ENCODE measurements at regions not wholly inside any gene's neighbourhood (a gene's known extent, or its start where the extent isn't known, plus 50 kb on each side); places are given as distances from the start of the nearest gene placed in this dataset.

DNA sequence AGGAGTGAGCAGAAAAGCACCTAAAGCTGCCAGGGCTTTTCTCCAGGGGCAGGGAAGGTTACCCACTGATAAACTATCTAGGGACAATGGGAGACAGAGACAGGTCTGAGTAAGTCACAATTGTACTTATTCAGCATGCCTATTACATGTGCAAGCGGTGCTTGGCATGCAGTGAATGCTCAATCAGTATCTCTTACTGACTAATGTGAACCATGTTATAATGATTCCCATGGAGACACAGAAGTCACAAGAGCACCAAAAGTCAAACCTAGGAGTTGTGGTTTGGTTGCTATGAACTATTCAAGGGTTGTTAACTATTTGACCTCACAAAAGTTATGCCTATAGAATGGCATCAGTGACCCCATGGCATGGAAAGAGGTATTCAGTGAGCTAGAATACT, 50.0 kb upstream of the RASGRP1 start:
- no peak overlapping the region for H3K4me3 ChIP-seq (ENCODE audit: low read length)
- no peak for TF ChIP-seq ZNF274 (IDR thresholded peaks at IDR 0.05; ENCODE audit: low read depth, low read length)

DNA sequence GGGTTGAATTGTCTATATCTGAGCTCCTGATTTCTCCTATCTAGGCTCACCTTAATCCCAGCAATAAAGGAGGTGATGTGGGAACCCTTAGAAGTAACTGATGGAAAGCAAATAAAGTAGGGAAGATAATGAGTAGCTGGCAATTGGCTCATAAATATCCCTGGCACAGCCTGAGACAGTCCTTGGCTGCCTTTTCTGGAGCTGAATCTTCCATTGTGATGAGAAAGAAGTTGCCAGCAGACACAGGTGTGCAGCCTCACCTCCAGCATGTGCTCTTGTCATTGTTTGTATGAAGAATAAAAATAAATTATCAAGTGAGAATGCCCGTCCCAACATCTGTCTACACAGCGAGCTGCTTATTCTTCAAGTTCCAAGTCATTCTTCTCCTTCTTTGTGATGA, 53.2 kb upstream of the RASGRP1 start:
- H3K4me3 ChIP-seq (ENCODE audit: low read length): no peak overlapping the region
- TF ChIP-seq ZNF274 (IDR thresholded peaks at IDR 0.05; ENCODE audit: low read depth, low read length): no peak

DNA sequence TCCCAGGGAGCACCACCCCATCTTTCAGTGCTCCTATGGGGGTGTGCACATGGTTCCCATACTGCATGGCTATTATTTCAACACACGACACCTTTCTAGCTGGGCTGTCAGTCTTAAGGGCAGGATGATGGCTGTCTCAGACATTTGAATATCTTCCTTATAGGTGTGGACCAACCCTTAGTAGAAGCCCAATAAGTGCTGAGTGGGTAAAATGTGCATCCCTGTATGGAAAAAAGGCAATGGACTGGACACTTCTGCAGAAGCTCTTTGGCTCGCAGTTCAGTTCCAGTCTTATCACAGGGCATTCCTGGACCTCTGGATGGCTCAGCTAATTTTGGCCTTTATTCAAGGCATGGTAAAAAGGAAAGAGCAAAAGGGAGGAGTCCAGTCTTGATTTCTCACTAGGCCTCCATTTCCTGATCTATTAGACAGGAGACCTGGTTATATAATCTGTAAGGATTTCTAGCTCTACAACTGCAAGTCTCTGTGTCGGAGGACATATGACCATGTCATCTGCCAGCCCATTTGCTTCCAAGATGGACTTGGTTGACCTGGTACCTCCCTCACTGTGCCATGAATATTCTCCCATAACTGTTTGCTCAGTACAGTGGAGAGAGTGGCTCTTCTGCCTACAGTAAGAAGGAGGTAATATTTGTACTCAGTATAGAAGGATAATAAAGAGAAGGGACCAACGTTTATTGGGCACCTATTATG, 53.8 kb upstream of the RASGRP1 start:
- no peak for TF ChIP-seq ZNF274 (IDR thresholded peaks at IDR 0.05; ENCODE audit: low read depth, low read length)
- no peak overlapping the region for H3K4me3 ChIP-seq (ENCODE audit: low read length)

DNA sequence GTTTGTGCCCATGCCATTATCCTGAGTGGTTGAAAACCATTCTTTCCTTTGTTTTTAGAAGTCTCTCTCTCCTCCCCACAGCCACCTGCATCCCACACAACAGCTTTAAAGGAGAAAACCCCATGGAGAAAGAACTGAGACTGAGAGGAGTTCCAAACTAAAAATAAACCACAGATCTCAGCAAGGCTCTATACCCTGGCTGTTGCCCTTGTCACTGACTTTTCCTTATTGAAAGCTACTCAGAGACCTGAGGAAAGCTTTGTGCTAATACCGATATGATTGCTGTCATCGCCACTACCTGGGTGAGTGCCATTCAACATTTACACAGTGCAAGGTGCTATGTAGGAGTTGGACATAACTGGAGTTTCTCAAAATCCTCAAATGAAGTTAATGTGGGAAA, 55.5 kb upstream of the RASGRP1 start:
- no peak overlapping the region for H3K4me3 ChIP-seq (ENCODE audit: low read length)
- TF ChIP-seq ZNF274 (IDR thresholded peaks at IDR 0.05; ENCODE audit: low read depth, low read length): no peak

DNA sequence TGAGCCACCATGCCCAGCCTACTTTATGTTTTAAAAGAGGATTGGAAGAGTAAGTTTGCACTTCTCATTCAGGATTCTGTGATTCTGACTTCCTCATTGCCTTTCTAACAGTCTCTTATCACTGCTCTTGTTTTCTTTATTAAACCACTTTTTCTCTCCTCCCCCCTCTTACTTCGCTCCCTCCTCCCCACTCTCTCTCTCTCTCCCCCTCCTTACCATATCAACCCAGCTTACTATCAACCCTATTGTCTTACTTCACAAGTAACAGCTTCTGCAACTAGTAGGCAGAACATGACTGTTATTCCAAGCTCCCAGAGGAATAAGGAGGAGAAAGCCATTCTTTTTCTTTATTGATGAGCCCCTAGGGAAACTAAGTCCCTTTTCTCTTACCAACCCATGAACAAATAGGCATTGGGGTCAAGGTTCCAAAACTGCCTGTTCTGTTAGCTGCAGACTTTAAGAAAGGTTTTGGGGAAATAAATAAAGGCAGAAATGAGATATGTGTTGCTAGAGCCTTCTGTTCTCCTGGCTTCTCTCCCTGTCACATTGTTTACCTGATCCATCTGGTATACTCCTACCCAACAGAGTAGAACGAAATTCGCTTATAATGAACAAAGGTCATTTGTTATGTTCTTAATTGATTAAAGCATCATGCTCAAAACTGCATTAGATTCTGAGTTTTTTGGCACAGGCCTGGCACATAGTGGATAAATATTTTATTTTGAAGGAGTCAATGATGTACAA, 56.4 kb upstream of the RASGRP1 start:
- no peak overlapping the region for H3K4me3 ChIP-seq (ENCODE audit: low read length)
- TF ChIP-seq ZNF274 (IDR thresholded peaks at IDR 0.05; ENCODE audit: low read depth, low read length): no peak

DNA sequence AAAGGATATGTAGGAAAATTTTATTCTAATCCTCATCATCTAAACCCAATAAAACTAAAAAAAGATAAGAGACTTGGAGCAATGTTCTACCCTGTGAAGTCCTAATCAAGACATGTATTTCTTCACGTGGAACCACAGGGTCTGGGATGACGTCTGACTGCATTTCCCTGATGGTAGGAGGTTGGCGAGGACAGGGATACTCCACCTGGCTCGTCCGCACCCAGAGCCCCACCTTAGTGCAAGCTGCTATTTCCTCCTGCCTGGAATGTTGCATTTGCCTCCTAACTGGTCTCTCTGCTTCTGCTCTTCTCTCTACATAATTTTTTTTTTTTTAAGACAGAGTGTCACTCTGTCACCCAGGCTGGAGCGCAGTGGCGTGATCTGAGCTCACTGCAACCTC, 57.7 kb upstream of the RASGRP1 start:
- no peak overlapping the region for H3K4me3 ChIP-seq (ENCODE audit: low read length)
- no peak for TF ChIP-seq ZNF274 (IDR thresholded peaks at IDR 0.05; ENCODE audit: low read depth, low read length)

DNA sequence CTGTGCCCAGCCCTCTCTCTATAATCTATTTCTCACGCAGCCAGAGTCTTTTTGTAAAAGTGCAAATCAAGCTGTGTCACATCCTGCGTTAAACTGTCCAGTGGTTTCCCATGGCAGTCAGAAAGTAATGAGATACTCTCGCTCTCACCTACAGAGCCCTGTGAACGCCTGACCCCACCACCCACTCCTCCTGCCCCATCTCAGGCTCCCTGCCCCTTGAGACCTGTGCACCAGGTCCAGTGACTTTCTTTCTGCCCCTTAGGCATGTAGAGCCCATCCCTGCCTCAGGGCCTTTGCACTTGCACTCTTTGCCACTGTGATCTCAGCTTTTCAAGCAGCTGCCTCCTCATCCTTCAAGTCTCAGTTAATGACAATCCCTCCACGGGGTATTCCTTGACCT, 58.3 kb upstream of the RASGRP1 start:
- H3K4me3 ChIP-seq (ENCODE audit: low read length): no peak overlapping the region
- TF ChIP-seq ZNF274 (IDR thresholded peaks at IDR 0.05; ENCODE audit: low read depth, low read length): no peak

DNA sequence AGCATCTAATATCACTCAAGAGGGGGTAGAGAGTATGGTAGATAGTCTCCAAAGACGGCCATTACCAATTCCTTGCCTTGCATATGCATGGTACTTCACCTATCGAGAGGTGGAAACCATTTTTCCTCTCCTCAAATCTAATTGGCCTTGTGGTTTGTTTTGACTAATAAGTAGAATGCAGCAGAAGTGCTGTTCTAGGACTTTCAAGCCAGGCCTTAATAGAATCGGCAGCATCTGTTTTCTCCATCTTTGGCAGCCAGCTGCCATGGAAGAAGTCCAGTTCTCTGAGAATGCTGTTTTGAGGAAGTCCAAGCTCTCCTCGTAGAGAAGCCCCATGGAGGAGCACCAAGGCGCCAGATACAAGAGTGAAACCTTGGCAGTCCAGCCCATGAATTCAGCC, 59.1 kb upstream of the RASGRP1 start:
- TF ChIP-seq ZNF274 (IDR thresholded peaks at IDR 0.05; ENCODE audit: low read depth, low read length): no peak
- no peak overlapping the region for H3K4me3 ChIP-seq (ENCODE audit: low read length)

DNA sequence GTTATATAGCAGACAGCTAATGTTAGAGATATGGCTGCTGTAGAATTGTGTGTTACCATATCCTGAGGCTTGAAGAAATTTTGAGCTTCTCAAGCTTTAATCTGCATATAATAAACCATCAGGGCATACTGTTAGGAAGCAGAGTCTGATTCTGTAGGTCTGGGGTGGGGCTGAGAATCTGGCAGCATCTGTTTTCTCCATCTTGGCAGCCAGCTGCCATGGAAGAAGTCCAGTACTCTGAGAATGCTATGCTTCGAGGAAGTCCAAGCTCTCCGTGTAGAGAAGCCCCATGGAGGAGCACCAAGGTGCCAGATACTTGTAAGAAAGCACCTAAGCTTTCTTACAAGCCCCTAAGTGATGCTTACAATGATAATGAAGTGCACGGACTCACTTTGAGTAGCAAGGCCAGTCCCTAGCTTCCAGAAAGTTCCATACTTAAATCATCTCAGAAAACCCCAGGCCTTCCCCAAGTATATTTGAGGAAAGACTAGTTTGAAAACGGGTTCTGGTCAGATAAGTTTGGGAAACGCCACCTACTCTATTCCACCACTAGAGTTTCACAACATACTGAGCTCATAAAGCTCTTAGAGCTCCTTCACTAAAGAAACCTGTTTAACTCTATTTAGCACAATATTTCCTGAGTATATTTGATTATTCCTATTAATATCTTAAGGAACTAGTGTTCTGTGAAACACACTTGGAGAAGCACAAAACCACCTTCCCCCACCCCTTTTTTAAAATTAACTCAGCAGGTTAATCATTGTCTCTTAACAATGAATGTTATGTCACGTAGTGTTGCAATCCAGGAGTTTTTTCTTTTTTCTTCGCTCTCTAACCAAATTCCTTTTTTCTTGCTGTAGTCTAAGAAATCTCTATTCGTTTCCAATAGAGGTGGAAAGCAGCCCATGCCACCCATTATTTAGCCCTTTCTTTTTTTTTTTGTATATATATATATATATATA, 59.9 kb upstream of the RASGRP1 start:
- no peak for TF ChIP-seq ZNF274 (IDR thresholded peaks at IDR 0.05; ENCODE audit: low read depth, low read length)
- H3K4me3 ChIP-seq (ENCODE audit: low read length): no peak overlapping the region

DNA sequence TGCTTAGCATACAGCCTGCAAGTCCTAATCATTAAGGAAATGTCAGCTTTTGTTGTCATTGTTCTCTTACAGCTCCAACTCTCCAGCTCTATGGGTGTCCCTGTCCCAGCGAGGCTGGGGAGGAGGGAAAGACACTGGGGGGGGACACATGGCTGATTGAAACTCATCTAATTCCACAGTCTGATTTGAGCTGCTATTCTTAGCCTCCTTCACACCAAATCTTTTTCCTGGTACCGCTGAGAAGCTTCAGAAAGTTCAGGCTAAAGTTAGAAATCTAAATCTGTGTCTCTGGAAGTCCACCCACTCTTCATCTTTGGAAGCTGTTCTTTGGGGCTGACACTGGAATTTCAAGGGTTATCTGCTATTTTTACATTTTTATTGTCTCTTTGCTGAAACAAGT, 61.3 kb upstream of the RASGRP1 start:
- no peak for TF ChIP-seq ZNF274 (IDR thresholded peaks at IDR 0.05; ENCODE audit: low read depth, low read length)
- H3K4me3 ChIP-seq (ENCODE audit: low read length): no peak overlapping the region

DNA sequence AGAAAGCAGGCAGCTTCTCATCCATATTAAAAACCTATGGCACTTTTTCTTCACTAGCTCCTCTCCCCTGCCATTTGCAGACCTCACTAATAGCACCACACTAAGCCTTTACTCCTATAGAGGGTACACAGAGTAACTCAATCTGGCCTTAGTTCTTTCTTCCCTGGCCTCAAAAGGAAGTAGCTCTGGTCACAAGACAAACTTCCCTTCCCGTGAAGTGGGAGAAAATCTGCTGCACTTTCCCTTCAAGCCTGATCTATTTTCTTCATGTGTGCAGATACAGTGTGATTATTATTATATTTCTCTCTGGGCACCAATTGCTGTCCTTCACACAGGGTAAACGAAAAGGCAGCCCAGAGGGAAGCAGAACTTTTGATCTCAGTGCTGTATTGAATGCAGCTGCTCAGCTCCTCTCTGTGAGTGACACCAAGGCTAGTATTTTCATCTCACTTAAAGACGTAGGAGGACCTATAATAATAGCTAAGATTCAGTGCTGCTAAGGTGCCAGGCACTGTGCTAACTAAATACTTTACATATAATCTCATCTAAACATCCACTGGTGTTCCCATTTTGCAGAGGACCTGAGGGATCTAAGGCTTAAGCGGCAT, 61.9 kb upstream of the RASGRP1 start:
- no peak overlapping the region for H3K4me3 ChIP-seq (ENCODE audit: low read length)
- TF ChIP-seq ZNF274 (IDR thresholded peaks at IDR 0.05; ENCODE audit: low read depth, low read length): no peak

DNA sequence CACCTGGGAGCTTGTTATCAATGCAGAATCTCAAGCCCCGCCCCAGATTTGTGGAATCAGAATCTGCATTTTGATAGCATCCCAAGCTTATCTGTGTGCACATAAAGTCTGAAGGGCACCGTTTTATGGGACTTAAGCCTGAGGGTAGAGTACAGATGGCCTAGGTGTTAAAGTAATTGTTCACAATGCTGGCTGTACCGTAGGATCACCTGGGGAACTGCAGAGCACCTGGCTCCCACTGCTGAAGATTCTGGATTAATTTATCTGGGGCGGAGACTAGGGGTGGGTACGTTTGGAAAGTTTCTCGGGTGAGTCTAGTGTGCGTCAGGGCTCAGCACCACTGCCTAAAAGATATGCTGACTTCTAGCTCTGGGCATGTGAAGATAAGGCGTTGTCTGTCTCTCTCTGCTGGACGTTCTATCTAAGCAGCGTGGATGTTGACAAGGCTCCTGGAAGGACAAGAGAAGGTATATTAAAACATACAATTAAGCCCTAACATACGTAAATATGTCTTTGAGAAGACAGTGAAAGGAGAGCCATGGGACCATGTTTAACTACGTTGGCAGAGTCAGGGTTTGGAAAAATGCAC, 63.2 kb upstream of the RASGRP1 start:
- H3K4me3 ChIP-seq (ENCODE audit: low read length): no peak overlapping the region
- no peak for TF ChIP-seq ZNF274 (IDR thresholded peaks at IDR 0.05; ENCODE audit: low read depth, low read length)

DNA sequence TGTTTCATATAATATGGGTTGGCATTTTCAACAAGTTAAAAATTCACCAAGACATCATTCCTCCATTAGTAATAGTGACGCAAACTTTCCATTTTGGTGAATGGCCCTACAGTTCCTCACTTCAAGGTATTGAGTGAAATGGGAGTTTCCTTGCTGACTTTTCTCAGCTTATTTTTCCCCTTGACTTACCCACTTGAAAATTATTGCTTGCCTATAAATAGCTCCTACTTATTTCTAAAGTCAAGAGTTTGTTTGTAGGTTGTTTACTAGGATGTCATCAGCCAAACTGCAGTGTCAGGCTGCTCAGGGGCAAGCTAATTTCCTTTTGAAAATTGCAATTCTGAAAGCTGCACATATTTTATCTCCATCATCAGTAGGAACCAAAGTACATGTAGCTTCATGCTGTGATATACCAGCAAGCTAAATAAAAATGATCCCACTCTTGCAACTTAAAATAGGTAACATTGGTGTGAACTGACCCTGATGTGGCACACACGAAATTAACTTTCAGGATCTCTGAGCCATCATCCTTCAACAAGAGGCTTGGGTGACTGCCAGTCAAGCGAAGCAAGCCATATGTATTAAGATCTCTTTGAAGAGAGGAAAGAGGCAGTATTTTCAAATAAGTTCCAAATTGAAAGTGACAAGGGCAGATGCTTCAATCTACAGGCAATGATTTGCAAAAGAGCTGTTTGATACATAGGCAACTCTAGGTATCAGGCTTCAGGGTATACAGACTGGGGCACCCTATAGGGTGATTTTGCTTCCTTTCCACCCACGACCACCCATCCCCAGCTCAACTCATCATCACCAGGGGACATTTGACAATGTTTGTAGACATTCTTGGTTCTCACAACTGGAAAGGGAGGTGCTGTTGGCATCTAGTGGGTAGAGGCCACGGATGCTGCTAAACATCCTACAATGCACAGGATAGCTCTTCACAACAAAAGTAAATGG, 66.8 kb upstream of the RASGRP1 start:
- H3K4me3 ChIP-seq (ENCODE audit: low read length): no peak overlapping the region
- no peak for TF ChIP-seq ZNF274 (IDR thresholded peaks at IDR 0.05; ENCODE audit: low read depth, low read length)
